Esophagus muscularis mucosa (tissue), 4 donors: ENCODE measurements at regions not wholly inside any gene's neighbourhood (a gene's known extent, or its start where the extent isn't known, plus 50 kb on each side); places are given as distances from the start of the nearest gene placed in this dataset.
"Not testable (repeated sequence)": the region's sequence is repeated elsewhere in the genome, so short reads cannot be mapped to it uniquely, and the experiment has no call there.

Experiments used
- DNase-seq: peaks from one replicate; pipeline ENCODE4 v3.0.0-alpha.2; 2017; ENCODE audit errors: extremely low spot score
- H3K27ac ChIP-seq, 4 donors: fragments of 200-600 bp; sonication (generic); replicated peaks in 1 of 4; 1 replicate in 3 of 4; 2 replicates in 1 of 4; pipeline ENCODE4 v1.5.1; 2016 to 2019; ENCODE audit warnings: mild to moderate bottlenecking in 1 of 4
- H3K27me3 ChIP-seq, 4 donors: fragments of 200-600 bp; sonication (generic); one replicate each; pipeline versions ENCODE4 v1.5.1 to v1.6.0; 2016 to 2019
- H3K36me3 ChIP-seq, 4 donors: fragments of 200-600 bp; sonication (generic); one replicate each; pipeline ENCODE4 v1.5.1; 2016 to 2019
- H3K4me1 ChIP-seq, 4 donors: fragments of 200-600 bp; sonication (generic); one replicate each; pipeline ENCODE4 v1.5.1; 2016 to 2019
- H3K4me3 ChIP-seq, 4 donors: fragments of 200-600 bp; sonication (generic); 1 replicate in 2 of 4; 2 replicates in 2 of 4; pipeline ENCODE4 v1.5.1; 2016 to 2019; ENCODE audit warnings: mild to moderate bottlenecking in 4 of 4, moderate library complexity in 1 of 4
- H3K9me3 ChIP-seq, 4 donors: fragments of 200-600 bp; sonication (generic); 1 replicate in 3 of 4; 2 replicates in 1 of 4; pipeline ENCODE4 v1.5.1; 2016 to 2019
- CTCF ChIP-seq, 3 experiments: fragments of 200-600 bp in 2 of 3; fragments of 450-650 bp in 1 of 3; sonication (generic) in 2 of 3; IDR thresholded peaks; one replicate each; pipeline ENCODE4 v1.5.1; 2017 to 2019; ENCODE audit warnings: antibody characterized with exemption in 3 of 3, mild to moderate bottlenecking in 2 of 3, moderate library complexity in 1 of 3
- EP300 ChIP-seq: sonication (generic); formaldehyde crosslinking; IDR thresholded peaks from one replicate; pipeline ENCODE4 v1.6.1; 2017; ENCODE audit warnings: antibody characterized with exemption
- POLR2A ChIP-seq: fragments of 450-650 bp; IDR thresholded peaks from one replicate; pipeline ENCODE4 v1.6.1; 2017; ENCODE audit warnings: antibody characterized with exemption, moderate library complexity, mild to moderate bottlenecking, low read depth
- POLR2AphosphoS5 ChIP-seq, 2 donors: sonication (generic); formaldehyde crosslinking; IDR thresholded peaks; one replicate each; pipeline ENCODE4 v1.6.1; 2017; ENCODE audit warnings: antibody characterized with exemption in 2 of 2
- WGBS: methylation state at CpG from one replicate; pipeline ENCODE4 v1.1.5; 2018; 5-methylcytosine and 5-hydroxymethylcytosine counted together
- intact Hi-C: fragments of 100-400 bp; cut with DNase I; formaldehyde crosslinking; loops from one replicate; pipeline ENCODE4 v1.15.1; 2023

- DNase-seq = no peak
- intact Hi-C loops = no loop called here
- H3K27me3 ChIP-seq = no peaks in the 10 kb centered on the region
- TF ChIP-seq POLR2AphosphoS5 (IDR thresholded peaks at IDR 0.05) (no peak), POLR2A (no peak), CTCF (IDR thresholded peaks at IDR 0.05) (no peak), EP300 (no peak)
- H3K9me3 ChIP-seq = no peaks in the 10 kb centered on the region
- H3K4me1 ChIP-seq = peaks cover 0 to 7% (median 0%) of the 10 kb centered on the region in 4 donors
- H3K4me3 ChIP-seq = no peak overlapping the region
- H3K27ac ChIP-seq = no peak overlapping the region
- 91% methylated on average over 5 of the region's 5 CpGs for WGBS
- no peaks in the 10 kb centered on the region for H3K36me3 ChIP-seq
Measured at GRCh38 chr3:20529911-20530310, 343.9 kb upstream of the SGO1 start.

GRCh38 chr3:20528180-20528770 lies 342.3 kb upstream of the SGO1 start:
- intact Hi-C loops = no loop called here
- no peaks in the 10 kb centered on the region for H3K36me3 ChIP-seq
- H3K27me3 ChIP-seq = no peaks in the 10 kb centered on the region
- no peak for DNase-seq
- no peaks in the 10 kb centered on the region for H3K9me3 ChIP-seq
- no peak overlapping the region for H3K4me3 ChIP-seq
- 52% methylated on average over 5 of the region's 5 CpGs for WGBS
- TF ChIP-seq CTCF (IDR thresholded peaks at IDR 0.05) (no peak), EP300 (no peak), POLR2A (no peak), POLR2AphosphoS5 (IDR thresholded peaks at IDR 0.05) (no peak)
- peaks cover 0 to 7% (median 0%) of the 10 kb centered on the region in 4 donors for H3K4me1 ChIP-seq
- no peak overlapping the region for H3K27ac ChIP-seq

- Histone ChIP-seq H3K27me3 (no peaks in the 10 kb centered on the region), H3K36me3 (no peaks in the 10 kb centered on the region), H3K9me3 (peaks cover 0 to 7% (median 0%) of the 10 kb centered on the region in 4 donors), H3K27ac (no peak overlapping the region), H3K4me1 (peaks cover 0 to 7% (median 0%) of the 10 kb centered on the region in 4 donors), H3K4me3 (no peak overlapping the region)
- DNase-seq = no peak
- intact Hi-C loops = no loop called here
- TF ChIP-seq CTCF (IDR thresholded peaks at IDR 0.05) (no peak), POLR2AphosphoS5 (IDR thresholded peaks at IDR 0.05) (no peak), POLR2A (no peak), EP300 (no peak)
- 82% methylated on average over 1 of the region's 1 CpG for WGBS
Measured at GRCh38 chr3:20527368-20527767, 341.4 kb upstream of the SGO1 start.

GRCh38 chr3:20524328-20524727 lies 338.3 kb upstream of the SGO1 start:
- H3K4me1 ChIP-seq = peaks cover 0 to 7% (median 0%) of the 10 kb centered on the region in 4 donors
- no peak overlapping the region for H3K27ac ChIP-seq
- no peak for DNase-seq
- peaks cover 0 to 8% (median 0%) of the 10 kb centered on the region in 4 donors for H3K9me3 ChIP-seq
- no peak overlapping the region for H3K4me3 ChIP-seq
- TF ChIP-seq CTCF (IDR thresholded peaks at IDR 0.05) (no peak), EP300 (no peak), POLR2A (no peak), POLR2AphosphoS5 (IDR thresholded peaks at IDR 0.05) (no peak)
- H3K27me3 ChIP-seq = no peaks in the 10 kb centered on the region
- no peaks in the 10 kb centered on the region for H3K36me3 ChIP-seq
- intact Hi-C loops = no loop called here

- no peak for DNase-seq
- intact Hi-C loops = no loop called here
- Histone ChIP-seq H3K36me3 (no peaks in the 10 kb centered on the region), H3K4me3 (no peak overlapping the region), H3K27me3 (no peaks in the 10 kb centered on the region), H3K27ac (no peak overlapping the region), H3K9me3 (peaks cover 0 to 8% (median 0%) of the 10 kb centered on the region in 4 donors), H3K4me1 (peaks cover 0 to 7% (median 0%) of the 10 kb centered on the region in 4 donors)
- TF ChIP-seq CTCF (IDR thresholded peaks at IDR 0.05) = no peak
- no peak for TF ChIP-seq POLR2AphosphoS5 (IDR thresholded peaks at IDR 0.05)
- no peak for TF ChIP-seq POLR2A
- TF ChIP-seq EP300 = no peak
Measured at GRCh38 chr3:20523293-20523692, 337.3 kb upstream of the SGO1 start.

- WGBS = 92% methylated on average over 10 of the region's 10 CpGs
- intact Hi-C loops = loop anchor here (10.0 kb wide), 1 partner anchor 1377 kb away; no protein-coding TSS in a partner anchor
- not testable (repeated sequence) for H3K36me3 ChIP-seq, H3K27me3 ChIP-seq, H3K27ac ChIP-seq, DNase-seq, H3K9me3 ChIP-seq, H3K4me1 ChIP-seq, H3K4me3 ChIP-seq
Measured at GRCh38 chr3:20517316-20517715, 331.3 kb upstream of the SGO1 start.
